ENCODE measurements at regions not wholly inside any gene's neighbourhood (a gene's known extent, or its start where the extent isn't known, plus 50 kb on each side); places are given as distances from the start of the nearest gene placed in this dataset.

DNA sequence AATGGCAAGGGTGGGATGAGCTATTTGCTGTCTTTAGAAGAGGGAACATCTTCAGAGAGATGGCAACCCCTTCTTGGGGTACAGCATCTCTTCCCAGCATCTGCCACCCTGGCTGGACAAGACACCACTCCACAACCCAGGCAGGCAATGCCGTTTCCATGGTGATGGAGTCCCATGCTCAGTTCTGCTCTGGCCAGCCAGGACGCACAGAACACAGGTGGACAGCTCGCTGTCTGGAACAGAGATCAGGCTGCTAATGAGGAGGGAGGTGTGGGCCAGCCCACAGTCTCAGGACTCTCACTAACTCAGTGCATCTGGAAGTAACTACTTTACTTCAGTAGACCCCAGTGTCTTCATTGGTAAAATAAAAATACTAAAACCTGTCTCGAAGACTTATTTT lies 321.0 kb upstream of the CPEB2 start:
- TF ChIP-seq, protein P1, sequence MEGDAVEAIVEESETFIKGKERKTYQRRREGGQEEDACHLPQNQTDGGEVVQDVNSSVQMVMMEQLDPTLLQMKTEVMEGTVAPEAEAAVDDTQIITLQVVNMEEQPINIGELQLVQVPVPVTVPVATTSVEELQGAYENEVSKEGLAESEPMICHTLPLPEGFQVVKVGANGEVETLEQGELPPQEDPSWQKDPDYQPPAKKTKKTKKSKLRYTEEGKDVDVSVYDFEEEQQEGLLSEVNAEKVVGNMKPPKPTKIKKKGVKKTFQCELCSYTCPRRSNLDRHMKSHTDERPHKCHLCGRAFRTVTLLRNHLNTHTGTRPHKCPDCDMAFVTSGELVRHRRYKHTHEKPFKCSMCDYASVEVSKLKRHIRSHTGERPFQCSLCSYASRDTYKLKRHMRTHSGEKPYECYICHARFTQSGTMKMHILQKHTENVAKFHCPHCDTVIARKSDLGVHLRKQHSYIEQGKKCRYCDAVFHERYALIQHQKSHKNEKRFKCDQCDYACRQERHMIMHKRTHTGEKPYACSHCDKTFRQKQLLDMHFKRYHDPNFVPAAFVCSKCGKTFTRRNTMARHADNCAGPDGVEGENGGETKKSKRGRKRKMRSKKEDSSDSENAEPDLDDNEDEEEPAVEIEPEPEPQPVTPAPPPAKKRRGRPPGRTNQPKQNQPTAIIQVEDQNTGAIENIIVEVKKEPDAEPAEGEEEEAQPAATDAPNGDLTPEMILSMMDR (IDR thresholded peaks at IDR 0.05): no peak
- no peak for TF ChIP-seq EP300 (IDR thresholded peaks at IDR 0.05)

Data from esophagus muscularis mucosa (tissue), 3 donors.